Urothelium cell line (cell line): ENCODE measurements at regions not wholly inside any gene's neighbourhood (a gene's known extent, or its start where the extent isn't known, plus 50 kb on each side); places are given as distances from the start of the nearest gene placed in this dataset.
A peak's percentile ranks its signal among the peaks of the same experiment; 100 is the strongest.

Experiments used
- DNase-seq: peaks from one replicate; pipeline ENCODE4 v3.0.0; 2011; ENCODE audit warnings: low spot score, mixed read lengths
- FAIRE-seq: peaks from 2 replicates; lab custom pipeline; 2011; peaks lifted over from hg19 to GRCh38; lab: Jason Lieb, UNC

GRCh38 chr7:131008840-131009711 lies 275.1 kb upstream of the KLF14 start:
- DNase-seq (no peak), FAIRE-seq (no peak)

DNA sequence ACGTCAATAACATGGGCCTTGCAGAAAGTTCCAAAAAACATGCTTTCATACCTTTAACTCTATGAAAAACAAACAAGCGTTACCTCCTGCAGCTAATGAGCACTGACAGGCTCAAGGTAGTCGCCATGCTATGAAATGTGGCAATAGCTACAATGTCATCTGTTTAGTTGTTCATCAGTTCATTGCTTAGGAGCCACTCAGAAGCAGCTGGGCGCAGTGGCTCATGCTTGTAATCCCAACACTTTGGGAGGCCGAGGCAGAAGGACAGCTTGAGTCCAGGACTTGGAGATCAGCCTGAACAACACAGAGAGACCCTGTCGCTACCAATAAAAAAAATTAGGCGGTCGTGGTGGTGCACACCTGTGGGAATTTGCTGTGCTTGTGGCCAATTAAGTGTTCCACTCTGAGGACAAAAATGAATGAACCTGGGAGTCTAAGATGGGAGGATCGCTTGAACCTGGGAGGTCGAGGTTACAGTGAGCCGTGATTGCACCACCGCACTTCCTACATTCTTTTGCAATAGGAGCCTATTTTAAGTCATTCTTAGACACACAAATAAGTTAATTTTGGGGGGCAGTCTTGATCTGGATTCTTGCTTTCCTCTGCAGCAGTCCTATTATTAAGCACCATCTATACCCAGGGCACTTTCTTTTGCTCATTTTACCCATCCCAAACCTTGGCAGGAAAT lies 276.2 kb upstream of the KLF14 start:
- FAIRE-seq, result no peak
- no peak for DNase-seq

DNA sequence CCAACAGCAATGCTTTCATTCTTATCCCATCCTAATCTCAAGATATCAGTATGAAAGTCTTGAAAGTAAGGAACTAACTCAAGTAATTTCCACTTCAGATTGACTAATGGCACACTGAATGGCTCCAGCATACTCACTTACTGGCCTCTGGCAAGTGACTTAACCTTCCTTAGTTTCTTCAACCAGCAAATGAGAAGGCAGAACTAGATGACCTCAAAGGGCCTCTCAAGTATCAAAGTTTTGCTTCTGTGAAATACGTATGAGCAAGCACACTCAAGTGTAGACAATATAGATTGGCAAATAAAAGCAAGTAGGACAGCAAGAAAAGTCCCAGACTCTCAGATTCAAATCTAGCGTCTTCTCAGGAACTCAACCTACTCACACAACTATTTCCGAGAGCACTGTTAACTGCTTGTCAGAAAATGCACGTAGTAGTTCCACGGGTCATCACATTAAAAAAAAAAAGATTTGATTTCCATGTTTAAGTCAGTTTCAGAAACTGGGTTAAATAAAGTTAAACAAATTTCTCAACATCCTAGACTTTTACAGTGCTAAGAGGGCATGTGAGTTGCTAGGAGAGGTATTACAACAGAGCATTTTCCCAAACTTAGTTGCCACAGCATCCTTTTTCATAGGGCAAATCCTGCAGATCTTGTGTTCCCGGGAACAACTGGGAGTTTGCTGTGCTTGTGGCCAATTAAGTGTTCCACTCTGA lies 276.9 kb upstream of the KLF14 start:
- DNase-seq (no peak), FAIRE-seq (no peak)

DNA sequence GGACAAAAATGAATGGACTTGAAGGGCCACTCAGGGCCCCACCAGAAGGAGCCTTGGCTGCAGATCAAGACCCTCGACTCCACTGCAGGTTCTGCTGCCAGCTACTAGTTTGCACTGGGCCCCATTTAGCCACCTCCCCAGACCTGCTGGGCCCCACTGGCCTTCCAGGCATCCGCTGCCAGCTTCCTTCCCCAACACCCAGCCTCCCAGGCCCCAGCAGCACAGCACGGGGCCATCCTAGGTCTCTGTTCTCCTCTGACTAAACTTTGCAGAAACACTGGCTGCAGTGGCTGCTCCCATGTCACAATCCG lies 277.4 kb upstream of the KLF14 start:
- DNase-seq, result no peak
- no peak for FAIRE-seq

DNA sequence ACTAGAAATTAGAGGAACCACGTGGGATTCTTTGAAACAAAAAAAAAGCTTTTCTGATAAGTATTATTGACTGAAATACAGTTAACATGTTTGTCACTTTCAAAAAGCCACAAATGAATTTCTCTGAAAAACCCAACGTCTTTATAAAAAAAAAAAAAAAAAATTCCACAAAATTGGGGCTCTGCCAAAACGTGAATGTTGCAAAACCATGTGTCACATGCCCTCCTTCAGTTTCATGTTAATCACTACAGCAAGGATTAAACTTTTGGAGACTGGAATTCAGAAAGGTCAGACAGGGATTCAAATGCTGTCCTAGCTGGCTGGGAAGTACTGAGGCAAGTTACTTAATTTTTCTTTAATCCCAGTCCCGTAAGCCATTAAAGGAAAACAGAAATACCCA lies 278.0 kb upstream of the KLF14 start:
- peak; percentile 58 for DNase-seq
- no peak for FAIRE-seq

DNA sequence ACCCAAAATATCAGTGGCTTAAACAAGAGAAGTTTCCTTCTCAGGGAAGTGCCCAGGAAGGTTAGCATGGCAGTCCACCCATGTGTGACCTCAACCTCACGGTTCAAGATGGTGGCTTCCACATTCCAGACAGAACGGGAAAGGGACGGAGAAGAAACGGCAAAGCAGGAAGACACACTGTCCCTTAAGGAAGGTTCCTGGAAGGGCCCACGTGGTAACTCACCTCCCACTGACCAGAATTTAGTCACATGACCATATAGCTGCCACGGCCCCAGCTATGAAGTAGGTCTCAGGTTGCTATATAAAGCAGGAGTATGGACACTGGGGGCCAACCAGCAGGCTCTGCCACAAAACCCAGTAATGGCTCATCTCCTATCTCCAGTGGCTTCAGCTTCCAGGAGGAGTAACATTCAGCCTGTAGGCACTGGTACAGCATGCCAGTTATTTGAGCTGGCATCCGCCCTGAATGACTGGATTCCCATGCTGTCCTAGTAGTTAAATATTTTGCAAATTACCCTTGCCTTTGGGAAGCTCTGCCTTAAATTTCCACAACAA lies 278.5 kb upstream of the KLF14 start:
- no peak for DNase-seq

GRCh38 chr7:131013716-131014115 lies 279.7 kb upstream of the KLF14 start:
- DNase-seq (no peak), FAIRE-seq (no peak)

More for the DNA sequence above, 278.5 kb upstream of the KLF14 start:
- no peak for FAIRE-seq

GRCh38 chr7:131014906-131015656 lies 281.1 kb upstream of the KLF14 start:
- no peak for DNase-seq
- FAIRE-seq, result no peak

DNA sequence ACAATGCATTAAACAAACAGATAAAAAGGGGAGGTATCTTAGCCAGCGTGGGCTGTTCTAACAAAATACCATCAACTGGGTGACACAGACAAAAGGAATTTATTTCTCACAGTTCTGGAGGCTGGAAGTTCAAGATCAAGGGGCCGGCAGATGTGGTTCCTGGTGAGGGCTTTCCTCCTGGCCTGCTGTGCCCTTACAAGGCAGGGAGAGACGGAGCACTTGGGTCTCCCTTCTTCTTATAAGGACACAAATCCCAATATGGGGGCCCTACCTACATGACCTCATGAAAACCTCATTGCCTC lies 281.6 kb upstream of the KLF14 start:
- peak; percentile 44 for DNase-seq
- FAIRE-seq, result no peak

DNA sequence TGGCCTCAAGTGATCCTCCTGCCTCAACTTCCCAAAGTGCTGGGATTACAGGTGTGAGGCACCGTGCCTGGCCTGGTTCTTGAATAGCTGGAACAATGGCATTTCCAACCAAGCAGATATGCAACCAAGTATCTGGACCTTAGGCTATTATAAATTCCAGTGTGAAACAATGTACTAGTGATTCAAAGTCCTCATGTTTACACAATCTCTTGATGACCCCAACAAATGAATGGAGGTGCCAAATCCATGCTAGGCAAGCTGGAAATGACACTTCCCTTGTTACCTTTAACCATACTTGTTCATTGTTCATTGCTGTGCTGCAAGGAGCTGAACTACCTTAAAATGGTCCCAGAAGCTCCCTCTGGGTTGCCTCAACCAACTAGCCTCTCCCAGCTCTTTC lies 282.2 kb upstream of the KLF14 start:
- DNase-seq (no peak), FAIRE-seq (no peak)

DNA sequence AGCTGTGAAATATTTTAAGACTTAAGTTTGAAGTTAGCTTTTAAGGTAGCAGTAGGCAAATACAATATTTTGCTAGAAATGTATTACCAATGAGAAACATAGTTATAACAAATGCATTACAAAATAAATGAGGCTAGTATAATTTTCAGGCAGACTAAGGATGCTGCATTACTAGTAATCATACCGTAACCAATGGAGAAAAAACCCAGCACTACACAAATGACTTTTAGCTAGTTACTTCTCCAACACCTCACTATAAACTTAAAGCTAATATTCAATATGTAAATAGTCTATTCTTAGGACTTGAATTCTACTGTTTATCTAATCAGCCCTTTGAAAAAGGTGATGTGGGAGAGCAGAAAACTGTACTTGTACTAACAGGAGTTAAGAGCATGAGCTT lies 285.3 kb upstream of the KLF14 start:
- no peak for FAIRE-seq

GRCh38 chr7:131020759-131021261 lies 286.8 kb upstream of the KLF14 start:
- DNase-seq, result no peak

More for the DNA sequence above, 285.3 kb upstream of the KLF14 start:
- DNase-seq, result no peak

GRCh38 chr7:131021460-131021859 lies 287.5 kb upstream of the KLF14 start:
- DNase-seq, result no peak
- FAIRE-seq, result no peak

More at GRCh38 chr7:131020759-131021261, 286.8 kb upstream of the KLF14 start:
- FAIRE-seq, result no peak

DNA sequence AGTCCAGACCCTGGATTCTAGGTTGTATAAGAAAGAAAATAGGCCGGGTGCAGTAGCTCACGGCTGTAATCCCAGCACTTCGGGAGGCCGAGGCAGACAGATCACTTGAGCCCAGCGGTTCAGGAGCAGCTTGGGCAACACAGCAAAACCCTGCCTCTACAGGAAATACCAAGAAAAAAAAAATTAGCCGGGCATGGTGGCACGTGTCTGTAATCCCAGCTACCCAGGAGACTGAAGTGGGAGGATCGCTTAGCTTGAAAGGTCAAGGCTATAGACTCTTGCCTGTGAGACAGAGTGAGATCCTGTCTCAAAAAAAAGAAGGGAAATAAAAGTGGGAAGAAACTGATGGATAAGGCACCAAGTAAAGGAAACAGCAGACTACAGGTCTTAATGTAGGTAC lies 287.9 kb upstream of the KLF14 start:
- no peak for FAIRE-seq
- no peak for DNase-seq

GRCh38 chr7:131026297-131027000 lies 292.4 kb upstream of the KLF14 start:
- FAIRE-seq (no peak), DNase-seq (no peak)

DNA sequence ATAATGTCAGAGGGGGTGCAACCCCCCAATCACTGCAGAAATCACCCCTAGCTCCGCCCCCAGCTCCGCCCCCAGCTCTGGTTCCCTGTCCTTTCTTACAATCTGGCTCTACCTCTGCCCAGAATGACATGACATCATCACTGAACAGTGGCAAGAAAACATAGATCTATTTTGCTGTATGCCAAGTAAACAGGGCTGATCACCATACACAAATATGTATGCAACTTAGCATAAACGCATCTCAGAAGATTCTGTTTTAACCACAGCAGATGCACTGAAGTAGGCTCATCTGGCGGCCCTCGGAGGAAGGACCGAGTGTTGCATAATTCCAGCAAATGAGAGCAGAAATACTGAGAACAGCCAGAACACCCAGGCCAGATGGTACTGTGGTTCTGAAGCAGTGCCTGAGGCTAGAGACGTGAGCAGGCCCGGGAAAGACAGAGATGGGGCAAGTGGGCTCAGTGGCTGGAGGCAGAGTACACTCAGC lies 293.3 kb upstream of the KLF14 start:
- FAIRE-seq (no peak), DNase-seq (no peak)

- DNase-seq (no peak), FAIRE-seq (no peak)
These were observed 294.3 kb upstream of the KLF14 start for GRCh38 chr7:131028295-131028694.

- FAIRE-seq (no peak), DNase-seq (no peak)
These were observed 295.0 kb upstream of the KLF14 start for GRCh38 chr7:131029002-131029401.

GRCh38 chr7:131031099-131031868 lies 296.4 kb upstream of the MKLN1 start:
- FAIRE-seq (no peak), DNase-seq (no peak)
